KMS-11 (cell line): ENCODE measurements at regions not wholly inside any gene's neighbourhood (a gene's known extent, or its start where the extent isn't known, plus 50 kb on each side); places are given as distances from the start of the nearest gene placed in this dataset.

Source experiments
- H2AFZ ChIP-seq: fragments of 200-600 bp; sonication (generic); 2 replicates; pipeline ENCODE4 v1.6.1; 2016; ENCODE audit warnings: antibody characterized with exemption, mixed run types, low read depth
- H3K27ac ChIP-seq: fragments of 200-600 bp; sonication (generic); 2 replicates; pipeline ENCODE4 v1.6.1; 2016; ENCODE audit warnings: mild to moderate bottlenecking, mixed run types
- H3K27me3 ChIP-seq: fragments of 200-600 bp; sonication (generic); 2 replicates; pipeline ENCODE4 v1.6.1; 2017; ENCODE audit warnings: mild to moderate bottlenecking, low read depth, mixed run types, moderate library complexity; ENCODE audit not compliant: insufficient read depth
- H3K36me3 ChIP-seq: fragments of 200-600 bp; sonication (generic); 2 replicates; pipeline ENCODE4 v1.6.1; 2017; ENCODE audit warnings: mild to moderate bottlenecking, mixed run types; ENCODE audit not compliant: insufficient read depth
- H3K4me1 ChIP-seq: fragments of 200-600 bp; sonication (generic); 2 replicates; pipeline ENCODE4 v1.6.1; 2016; ENCODE audit warnings: mild to moderate bottlenecking, low read depth, mixed run types; ENCODE audit not compliant: poor library complexity, severe bottlenecking
- H3K4me2 ChIP-seq: fragments of 200-600 bp; sonication (generic); 2 replicates; pipeline ENCODE4 v1.7.0; 2016; ENCODE audit warnings: mild to moderate bottlenecking, mixed run types
- H3K4me3 ChIP-seq: fragments of 200-600 bp; sonication (generic); IDR thresholded peaks from 2 replicates; pipeline ENCODE4 v1.6.1; 2017; ENCODE audit warnings: low read depth, low read length, mixed read lengths; ENCODE audit not compliant: insufficient read depth
- H3K79me2 ChIP-seq: fragments of 200-600 bp; sonication (generic); 2 replicates; pipeline ENCODE4 v1.6.1; 2016; ENCODE audit warnings: low read depth, mixed run types; ENCODE audit not compliant: insufficient read depth
- H3K9ac ChIP-seq: fragments of 200-600 bp; sonication (generic); 2 replicates; pipeline ENCODE4 v1.6.1; 2016; ENCODE audit warnings: mild to moderate bottlenecking, mixed run types
- H4K20me1 ChIP-seq: fragments of 200-600 bp; sonication (generic); 2 replicates; pipeline ENCODE4 v1.6.1; 2016; ENCODE audit warnings: mild to moderate bottlenecking, mixed run types; ENCODE audit not compliant: insufficient read depth
- CTCF ChIP-seq: fragments of 200-600 bp; sonication (generic); conservative IDR thresholded peaks from 2 replicates; pipeline ENCODE4 v1.6.1; 2017; ENCODE audit warnings: low read depth, mild to moderate bottlenecking, antibody characterized with exemption, low read length, moderate library complexity, mixed read lengths

- H3K9ac ChIP-seq = no peak overlapping the region
- no peak overlapping the region for H3K27ac ChIP-seq
- no peaks in the 10 kb centered on the region for H3K36me3 ChIP-seq
- H4K20me1 ChIP-seq = no peaks in the 10 kb centered on the region
- no peak overlapping the region for H3K4me3 ChIP-seq
- H3K27me3 ChIP-seq = no peaks in the 10 kb centered on the region
- H2AFZ ChIP-seq = no peak overlapping the region
- H3K4me1 ChIP-seq = no peaks in the 10 kb centered on the region
- no peak overlapping the region for H3K4me2 ChIP-seq
- H3K79me2 ChIP-seq = no peaks in the 10 kb centered on the region
- no peak for TF ChIP-seq CTCF
These were observed 254.4 kb downstream of the BCL2 start for GRCh38 chr18:63065172-63065571.

GRCh38 chr18:63063171-63063570 lies 256.4 kb downstream of the BCL2 start:
- Histone ChIP-seq H3K4me3 (no peak overlapping the region), H3K36me3 (no peaks in the 10 kb centered on the region), H3K9ac (no peak overlapping the region), H3K79me2 (no peaks in the 10 kb centered on the region), H3K27ac (no peak overlapping the region), H3K4me2 (no peak overlapping the region), H3K4me1 (no peaks in the 10 kb centered on the region), H2AFZ (no peak overlapping the region), H3K27me3 (no peaks in the 10 kb centered on the region), H4K20me1 (no peaks in the 10 kb centered on the region)
- no peak for TF ChIP-seq CTCF

- Histone ChIP-seq H2AFZ (no peak overlapping the region), H3K4me1 (no peaks in the 10 kb centered on the region), H3K36me3 (no peaks in the 10 kb centered on the region), H3K79me2 (no peaks in the 10 kb centered on the region), H3K27ac (no peak overlapping the region), H3K4me2 (no peak overlapping the region), H4K20me1 (no peaks in the 10 kb centered on the region), H3K4me3 (no peak overlapping the region), H3K9ac (no peak overlapping the region), H3K27me3 (no peaks in the 10 kb centered on the region)
- TF ChIP-seq CTCF = no peak
These were observed 257.3 kb downstream of the BCL2 start for GRCh38 chr18:63062246-63062645.

- Histone ChIP-seq H3K9ac (no peak overlapping the region), H3K4me1 (no peaks in the 10 kb centered on the region), H3K79me2 (no peaks in the 10 kb centered on the region), H3K27me3 (no peaks in the 10 kb centered on the region), H2AFZ (no peak overlapping the region), H3K27ac (no peak overlapping the region), H3K4me3 (no peak overlapping the region), H3K36me3 (no peaks in the 10 kb centered on the region), H4K20me1 (no peaks in the 10 kb centered on the region), H3K4me2 (no peak overlapping the region)
- no peak for TF ChIP-seq CTCF
These were observed 258.3 kb downstream of the BCL2 start for GRCh38 chr18:63061303-63061702.

- H2AFZ ChIP-seq = no peak overlapping the region
- H3K36me3 ChIP-seq = no peaks in the 10 kb centered on the region
- H3K4me1 ChIP-seq = no peaks in the 10 kb centered on the region
- H3K79me2 ChIP-seq = no peaks in the 10 kb centered on the region
- TF ChIP-seq CTCF = no peak
- H3K9ac ChIP-seq = no peak overlapping the region
- H3K4me2 ChIP-seq = no peak overlapping the region
- no peak overlapping the region for H3K27ac ChIP-seq
- no peaks in the 10 kb centered on the region for H3K27me3 ChIP-seq
- no peaks in the 10 kb centered on the region for H4K20me1 ChIP-seq
- no peak overlapping the region for H3K4me3 ChIP-seq
These were observed 261.0 kb downstream of the BCL2 start for GRCh38 chr18:63058521-63058920.
